ENCODE measurements at regions not wholly inside any gene's neighbourhood (a gene's known extent, or its start where the extent isn't known, plus 50 kb on each side); places are given as distances from the start of the nearest gene placed in this dataset.

GRCh38 chr2:100202567-100202966 lies 60.2 kb upstream of the AFF3 start (continued):
- TF ChIP-seq, protein P1, sequence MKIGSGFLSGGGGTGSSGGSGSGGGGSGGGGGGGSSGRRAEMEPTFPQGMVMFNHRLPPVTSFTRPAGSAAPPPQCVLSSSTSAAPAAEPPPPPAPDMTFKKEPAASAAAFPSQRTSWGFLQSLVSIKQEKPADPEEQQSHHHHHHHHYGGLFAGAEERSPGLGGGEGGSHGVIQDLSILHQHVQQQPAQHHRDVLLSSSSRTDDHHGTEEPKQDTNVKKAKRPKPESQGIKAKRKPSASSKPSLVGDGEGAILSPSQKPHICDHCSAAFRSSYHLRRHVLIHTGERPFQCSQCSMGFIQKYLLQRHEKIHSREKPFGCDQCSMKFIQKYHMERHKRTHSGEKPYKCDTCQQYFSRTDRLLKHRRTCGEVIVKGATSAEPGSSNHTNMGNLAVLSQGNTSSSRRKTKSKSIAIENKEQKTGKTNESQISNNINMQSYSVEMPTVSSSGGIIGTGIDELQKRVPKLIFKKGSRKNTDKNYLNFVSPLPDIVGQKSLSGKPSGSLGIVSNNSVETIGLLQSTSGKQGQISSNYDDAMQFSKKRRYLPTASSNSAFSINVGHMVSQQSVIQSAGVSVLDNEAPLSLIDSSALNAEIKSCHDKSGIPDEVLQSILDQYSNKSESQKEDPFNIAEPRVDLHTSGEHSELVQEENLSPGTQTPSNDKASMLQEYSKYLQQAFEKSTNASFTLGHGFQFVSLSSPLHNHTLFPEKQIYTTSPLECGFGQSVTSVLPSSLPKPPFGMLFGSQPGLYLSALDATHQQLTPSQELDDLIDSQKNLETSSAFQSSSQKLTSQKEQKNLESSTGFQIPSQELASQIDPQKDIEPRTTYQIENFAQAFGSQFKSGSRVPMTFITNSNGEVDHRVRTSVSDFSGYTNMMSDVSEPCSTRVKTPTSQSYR (CRISPR knock-in tag; IDR thresholded peaks at IDR 0.05) = no peak
- TF ChIP-seq ARID4B (CRISPR knock-in tag; IDR thresholded peaks at IDR 0.05; ENCODE audit: borderline replicate concordance) = no peak

- Mint-ChIP-seq H3K27ac (no peak overlapping the region), H3K36me3 (no peaks in the 10 kb centered on the region), H3K4me3 (no peak overlapping the region), H3K27me3 (ENCODE audit: low read depth) (no peaks in the 10 kb centered on the region), H3K9me3 (no peaks in the 10 kb centered on the region), H3K4me1 (peaks cover 16% of the 10 kb centered on the region)
- ChIA-PET CTCF (no interaction called here), POLR2A (no interaction called here)
- TF ChIP-seq KAT7 (CRISPR knock-in tag; IDR thresholded peaks at IDR 0.05; ENCODE audit: borderline replicate concordance) = no peak
- no peak for TF ChIP-seq CREM (CRISPR knock-in tag; IDR thresholded peaks at IDR 0.05)
- TF ChIP-seq TP53 (CRISPR knock-in tag; IDR thresholded peaks at IDR 0.05) = no peak
- no peak for TF ChIP-seq MAX (CRISPR knock-in tag; IDR thresholded peaks at IDR 0.05)
- TF ChIP-seq IRF2 (CRISPR knock-in tag; IDR thresholded peaks at IDR 0.05; ENCODE audit: borderline replicate concordance, low read depth) = no peak
- TF ChIP-seq ATF1 (CRISPR knock-in tag; IDR thresholded peaks at IDR 0.05) = no peak
- TF ChIP-seq, protein P2, sequence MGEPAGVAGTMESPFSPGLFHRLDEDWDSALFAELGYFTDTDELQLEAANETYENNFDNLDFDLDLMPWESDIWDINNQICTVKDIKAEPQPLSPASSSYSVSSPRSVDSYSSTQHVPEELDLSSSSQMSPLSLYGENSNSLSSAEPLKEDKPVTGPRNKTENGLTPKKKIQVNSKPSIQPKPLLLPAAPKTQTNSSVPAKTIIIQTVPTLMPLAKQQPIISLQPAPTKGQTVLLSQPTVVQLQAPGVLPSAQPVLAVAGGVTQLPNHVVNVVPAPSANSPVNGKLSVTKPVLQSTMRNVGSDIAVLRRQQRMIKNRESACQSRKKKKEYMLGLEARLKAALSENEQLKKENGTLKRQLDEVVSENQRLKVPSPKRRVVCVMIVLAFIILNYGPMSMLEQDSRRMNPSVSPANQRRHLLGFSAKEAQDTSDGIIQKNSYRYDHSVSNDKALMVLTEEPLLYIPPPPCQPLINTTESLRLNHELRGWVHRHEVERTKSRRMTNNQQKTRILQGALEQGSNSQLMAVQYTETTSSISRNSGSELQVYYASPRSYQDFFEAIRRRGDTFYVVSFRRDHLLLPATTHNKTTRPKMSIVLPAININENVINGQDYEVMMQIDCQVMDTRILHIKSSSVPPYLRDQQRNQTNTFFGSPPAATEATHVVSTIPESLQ (CRISPR knock-in tag; IDR thresholded peaks at IDR 0.05) = no peak
- no peak for TF ChIP-seq CBFB (CRISPR knock-in tag; IDR thresholded peaks at IDR 0.05; ENCODE audit: low read depth)
- DNase-seq (ENCODE audit: low spot score) = no peak
- no peak for ATAC-seq
These were observed 58.6 kb upstream of the AFF3 start for GRCh38 chr2:100200985-100201384.

GRCh38 chr2:100199421-100199820 lies 57.0 kb upstream of the AFF3 start:
- H3K4me3 Mint-ChIP-seq = no peak overlapping the region
- ATAC-seq = no peak
- no peak overlapping the region for H3K27ac Mint-ChIP-seq
- no peaks in the 10 kb centered on the region for H3K36me3 Mint-ChIP-seq
- no peak for DNase-seq (ENCODE audit: low spot score)
- peaks cover 6% of the 10 kb centered on the region; the same call in 1 of the 2 replicates for H3K9me3 Mint-ChIP-seq
- no peak for TF ChIP-seq ATF3 (CRISPR knock-in tag; conservative IDR thresholded peaks at IDR 0.05)
- TF ChIP-seq HMGA2 (CRISPR knock-in tag; IDR thresholded peaks at IDR 0.05) = no peak
- no peak for TF ChIP-seq SP1 (CRISPR knock-in tag; conservative IDR thresholded peaks at IDR 0.05)
- TF ChIP-seq RELA (CRISPR knock-in tag; IDR thresholded peaks at IDR 0.05; ENCODE audit: borderline replicate concordance) = no peak
- no peak for TF ChIP-seq FOXP1 (CRISPR knock-in tag; IDR thresholded peaks at IDR 0.05; ENCODE audit: borderline replicate concordance)
- no peak for TF ChIP-seq CREB1 (CRISPR knock-in tag; IDR thresholded peaks at IDR 0.05)
- CTCF ChIA-PET = interaction anchor here (2.7 kb wide), 1 partner anchor 62 kb away, joined by 11 read pairs; no protein-coding TSS in a partner anchor
- H3K27me3 Mint-ChIP-seq (ENCODE audit: low read depth) = no peaks in the 10 kb centered on the region
- POLR2A ChIA-PET = no interaction called here
- peaks cover 26% of the 10 kb centered on the region for H3K4me1 Mint-ChIP-seq

Data from WTC11 (cell line).